Keratinocyte (primary cell): ENCODE measurements at regions not wholly inside any gene's neighbourhood (a gene's known extent, or its start where the extent isn't known, plus 50 kb on each side); places are given as distances from the start of the nearest gene placed in this dataset.

Source experiments
- EZH2 ChIP-seq: IDR thresholded peaks from one replicate; pipeline ENCODE4 v1.6.1; 2012; ENCODE audit warnings: inconsistent platforms, mild to moderate bottlenecking, low read length, moderate library complexity
- TF ChIP-seq, protein P1 (sequence below), 3 experiments: IDR thresholded peaks in 1 of 3; conservative IDR thresholded peaks in 1 of 3; optimal IDR thresholded peaks in 1 of 3; 2 replicates in 2 of 3; 3 replicates in 1 of 3; pipeline versions ENCODE3 to v1.5.1; 2011; ENCODE audit warnings: low read length in 3 of 3, mild to moderate bottlenecking in 3 of 3, moderate library complexity in 2 of 3, control low read depth in 1 of 3, inconsistent platforms in 1 of 3; ENCODE audit not compliant: insufficient read depth in 2 of 3; ENCODE audit errors: extremely low read depth in 1 of 3

DNA sequence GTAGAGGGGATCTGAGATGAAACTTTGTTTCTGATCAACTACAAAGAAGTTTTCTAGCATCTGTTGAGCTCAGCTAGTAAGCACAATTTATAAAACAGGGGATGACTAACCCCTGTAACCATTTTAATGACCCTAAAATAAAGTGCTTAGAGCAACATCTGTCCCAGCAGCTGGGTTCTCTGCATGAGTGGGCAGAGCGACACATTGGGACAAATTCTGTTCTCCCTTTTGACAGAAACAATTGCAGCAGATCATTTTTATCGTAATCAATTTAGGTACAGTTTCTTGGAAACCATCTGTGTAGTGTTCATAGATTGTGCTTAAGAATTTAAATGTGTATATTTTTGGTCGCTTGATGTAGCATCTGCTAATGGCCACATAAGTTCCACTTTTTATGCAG is 678.0 kb downstream of the RNF144A start:
- TF ChIP-seq, protein P1, sequence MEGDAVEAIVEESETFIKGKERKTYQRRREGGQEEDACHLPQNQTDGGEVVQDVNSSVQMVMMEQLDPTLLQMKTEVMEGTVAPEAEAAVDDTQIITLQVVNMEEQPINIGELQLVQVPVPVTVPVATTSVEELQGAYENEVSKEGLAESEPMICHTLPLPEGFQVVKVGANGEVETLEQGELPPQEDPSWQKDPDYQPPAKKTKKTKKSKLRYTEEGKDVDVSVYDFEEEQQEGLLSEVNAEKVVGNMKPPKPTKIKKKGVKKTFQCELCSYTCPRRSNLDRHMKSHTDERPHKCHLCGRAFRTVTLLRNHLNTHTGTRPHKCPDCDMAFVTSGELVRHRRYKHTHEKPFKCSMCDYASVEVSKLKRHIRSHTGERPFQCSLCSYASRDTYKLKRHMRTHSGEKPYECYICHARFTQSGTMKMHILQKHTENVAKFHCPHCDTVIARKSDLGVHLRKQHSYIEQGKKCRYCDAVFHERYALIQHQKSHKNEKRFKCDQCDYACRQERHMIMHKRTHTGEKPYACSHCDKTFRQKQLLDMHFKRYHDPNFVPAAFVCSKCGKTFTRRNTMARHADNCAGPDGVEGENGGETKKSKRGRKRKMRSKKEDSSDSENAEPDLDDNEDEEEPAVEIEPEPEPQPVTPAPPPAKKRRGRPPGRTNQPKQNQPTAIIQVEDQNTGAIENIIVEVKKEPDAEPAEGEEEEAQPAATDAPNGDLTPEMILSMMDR (optimal IDR thresholded peaks at IDR 0.05 in 1 of 3, IDR thresholded peaks at IDR 0.05 in 1 of 3, conservative IDR thresholded peaks at IDR 0.05 in 1 of 3; ENCODE audit: extremely low read depth in 1 of 3, insufficient read depth in 2 of 3, low read length in 3 of 3): no peak
- TF ChIP-seq EZH2: no peak
